ENCODE measurements at regions not wholly inside any gene's neighbourhood (a gene's known extent, or its start where the extent isn't known, plus 50 kb on each side); places are given as distances from the start of the nearest gene placed in this dataset.
A peak's percentile ranks its signal among the peaks of the same experiment; 100 is the strongest.

GRCh38 chr9:89753472-89754055, 148.8 kb downstream of the GADD45G start:
- ATAC-seq (peak; percentile 34), DNase-seq (no peak)
- Mint-ChIP-seq H3K36me3 (ENCODE audit: low read depth) (no peaks in the 10 kb centered on the region), H3K9me3 (no peaks in the 10 kb centered on the region), H3K4me1 (ENCODE audit: low read depth) (peaks cover 8% of the 10 kb centered on the region), H3K27ac (no peak overlapping the region), H3K27me3 (no peaks in the 10 kb centered on the region), H3K4me3 (no peak overlapping the region)
- intact Hi-C loops (cut with micrococcal nuclease) = no loop called here
- ChIA-PET CTCF (interaction anchor here (0.6 to 0.8 kb wide), 2 partner anchors 10 to 73 kb away, joined by 3 read pairs; no protein-coding TSS in a partner anchor), POLR2A (no interaction called here)
- no peak for TF ChIP-seq CTCF (IDR thresholded peaks at IDR 0.05)

- no peaks in the 10 kb centered on the region for H3K36me3 Mint-ChIP-seq (ENCODE audit: low read depth)
- H3K27me3 Mint-ChIP-seq = no peaks in the 10 kb centered on the region
- no peak for TF ChIP-seq CTCF (IDR thresholded peaks at IDR 0.05)
- H3K4me1 Mint-ChIP-seq (ENCODE audit: low read depth) = peaks cover 5% of the 10 kb centered on the region
- no peak overlapping the region for H3K4me3 Mint-ChIP-seq
- intact Hi-C loops (cut with micrococcal nuclease) = no loop called here
- H3K27ac Mint-ChIP-seq = no peak overlapping the region
- ChIA-PET POLR2A (no interaction called here), CTCF (interaction anchor here (0.6 kb wide), 1 partner anchor 72 kb away, joined by 3 read pairs; no protein-coding TSS in a partner anchor)
- ATAC-seq = no peak
- no peaks in the 10 kb centered on the region for H3K9me3 Mint-ChIP-seq
- no peak for DNase-seq
Measured at GRCh38 chr9:89754193-89754592, 149.4 kb downstream of the GADD45G start.

- CTCF ChIA-PET = no interaction called here
- Mint-ChIP-seq H3K4me3 (no peak overlapping the region), H3K36me3 (ENCODE audit: low read depth) (no peaks in the 10 kb centered on the region), H3K27me3 (no peaks in the 10 kb centered on the region), H3K27ac (no peak overlapping the region), H3K4me1 (ENCODE audit: low read depth) (no peaks in the 10 kb centered on the region), H3K9me3 (no peaks in the 10 kb centered on the region)
- no peak for TF ChIP-seq CTCF (IDR thresholded peaks at IDR 0.05)
- DNase-seq (no peak), ATAC-seq (no peak)
- POLR2A ChIA-PET = interaction anchor here (0.7 kb wide), 1 partner anchor 12 kb away, joined by 4 read pairs; no protein-coding TSS in a partner anchor
- intact Hi-C loops (cut with micrococcal nuclease) = no loop called here
Measured at GRCh38 chr9:89755821-89756220, 151.0 kb downstream of the GADD45G start.

GRCh38 chr9:89756891-89757537, 152.2 kb downstream of the GADD45G start:
- ATAC-seq (no peak), DNase-seq (no peak)
- Mint-ChIP-seq H3K27ac (no peak overlapping the region), H3K4me1 (ENCODE audit: low read depth) (no peaks in the 10 kb centered on the region), H3K27me3 (no peaks in the 10 kb centered on the region), H3K36me3 (ENCODE audit: low read depth) (no peaks in the 10 kb centered on the region), H3K4me3 (no peak overlapping the region), H3K9me3 (no peaks in the 10 kb centered on the region)
- ChIA-PET POLR2A (interaction anchor here (0.9 kb wide), 1 partner anchor 9 kb away, joined by 3 read pairs; no protein-coding TSS in a partner anchor), CTCF (no interaction called here)
- intact Hi-C loops (cut with micrococcal nuclease) = no loop called here
- no peak for TF ChIP-seq CTCF (IDR thresholded peaks at IDR 0.05)

GRCh38 chr9:89757776-89758528, 153.1 kb downstream of the GADD45G start:
- POLR2A ChIA-PET = interaction anchor here (0.7 kb wide), 1 partner anchor 26 kb away, joined by 3 read pairs; no protein-coding TSS in a partner anchor
- H3K4me3 Mint-ChIP-seq = no peak overlapping the region

More at GRCh38 chr9:89757776-89758528, 153.1 kb downstream of the GADD45G start:
- H3K27me3 Mint-ChIP-seq = no peaks in the 10 kb centered on the region
- intact Hi-C loops (cut with micrococcal nuclease) = no loop called here
- no peaks in the 10 kb centered on the region for H3K9me3 Mint-ChIP-seq
- no peaks in the 10 kb centered on the region for H3K36me3 Mint-ChIP-seq (ENCODE audit: low read depth)
- no peak for TF ChIP-seq CTCF (IDR thresholded peaks at IDR 0.05)
- ATAC-seq (no peak), DNase-seq (no peak)
- H3K27ac Mint-ChIP-seq = no peak overlapping the region
- no peaks in the 10 kb centered on the region for H3K4me1 Mint-ChIP-seq (ENCODE audit: low read depth)
- CTCF ChIA-PET = no interaction called here

Data from activated CD8-positive, alpha-beta T cell treated with anti-CD3 and anti-CD28 coated beads for 36 hours (primary cell).